Esophagus squamous epithelium (tissue), 4 donors: ENCODE measurements at regions not wholly inside any gene's neighbourhood (a gene's known extent, or its start where the extent isn't known, plus 50 kb on each side); places are given as distances from the start of the nearest gene placed in this dataset.
"Not testable (repeated sequence)": the region's sequence is repeated elsewhere in the genome, so short reads cannot be mapped to it uniquely, and the experiment has no call there.

ENCODE experiments used
- POLR2A ChIP-seq, 4 donors: fragments of 450-650 bp; IDR thresholded peaks; one replicate each; pipeline ENCODE4 v1.6.1; 2017; ENCODE audit warnings: antibody characterized with exemption in 4 of 4, mild to moderate bottlenecking in 4 of 4, moderate library complexity in 3 of 4
- TF ChIP-seq, protein P1 (sequence below), 6 experiments: fragments of 450-650 bp in 4 of 6; fragments of 200-600 bp in 2 of 6; sonication (generic) in 2 of 6; IDR thresholded peaks; one replicate each; pipeline ENCODE4 v1.5.1; 2016 to 2019; ENCODE audit warnings: antibody characterized with exemption in 6 of 6, mild to moderate bottlenecking in 4 of 6, moderate library complexity in 4 of 6

DNA sequence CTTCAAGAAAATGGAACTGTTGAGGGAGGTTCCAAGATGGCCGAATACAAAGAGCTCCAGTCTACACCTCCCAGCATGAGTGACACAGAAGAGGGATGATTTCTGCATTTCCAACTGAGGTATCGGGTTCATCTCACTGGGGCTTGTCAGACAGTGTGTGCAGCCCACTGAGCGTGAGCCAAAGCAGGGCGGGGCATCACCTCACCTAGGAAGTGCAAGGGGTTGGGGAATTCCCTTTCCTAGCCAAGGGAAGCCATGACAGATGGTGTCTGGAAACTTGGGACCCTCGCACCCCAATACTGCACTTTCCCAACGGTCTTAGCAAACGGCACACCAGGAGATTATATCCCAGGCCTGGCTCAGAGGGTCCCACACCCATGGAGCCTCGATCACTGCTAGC lies 77.3 kb downstream of the POU4F1 start:
- TF ChIP-seq, protein P1, sequence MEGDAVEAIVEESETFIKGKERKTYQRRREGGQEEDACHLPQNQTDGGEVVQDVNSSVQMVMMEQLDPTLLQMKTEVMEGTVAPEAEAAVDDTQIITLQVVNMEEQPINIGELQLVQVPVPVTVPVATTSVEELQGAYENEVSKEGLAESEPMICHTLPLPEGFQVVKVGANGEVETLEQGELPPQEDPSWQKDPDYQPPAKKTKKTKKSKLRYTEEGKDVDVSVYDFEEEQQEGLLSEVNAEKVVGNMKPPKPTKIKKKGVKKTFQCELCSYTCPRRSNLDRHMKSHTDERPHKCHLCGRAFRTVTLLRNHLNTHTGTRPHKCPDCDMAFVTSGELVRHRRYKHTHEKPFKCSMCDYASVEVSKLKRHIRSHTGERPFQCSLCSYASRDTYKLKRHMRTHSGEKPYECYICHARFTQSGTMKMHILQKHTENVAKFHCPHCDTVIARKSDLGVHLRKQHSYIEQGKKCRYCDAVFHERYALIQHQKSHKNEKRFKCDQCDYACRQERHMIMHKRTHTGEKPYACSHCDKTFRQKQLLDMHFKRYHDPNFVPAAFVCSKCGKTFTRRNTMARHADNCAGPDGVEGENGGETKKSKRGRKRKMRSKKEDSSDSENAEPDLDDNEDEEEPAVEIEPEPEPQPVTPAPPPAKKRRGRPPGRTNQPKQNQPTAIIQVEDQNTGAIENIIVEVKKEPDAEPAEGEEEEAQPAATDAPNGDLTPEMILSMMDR (IDR thresholded peaks at IDR 0.05), result not testable (repeated sequence)
- not testable (repeated sequence) for TF ChIP-seq POLR2A (IDR thresholded peaks at IDR 0.05)
